Calu3 (cell line): ENCODE measurements at regions not wholly inside any gene's neighbourhood (a gene's known extent, or its start where the extent isn't known, plus 50 kb on each side); places are given as distances from the start of the nearest gene placed in this dataset.

Experiments
- BruUV-seq: library from RNA; stranded (reverse); fragments of 400-500 nt; replicated peaks from 2 replicates; lab custom pipeline; 2021; lab: Mats Ljungman, UMichigan
- CTCF ChIA-PET: fragments of 300-600 bp; sonication (Branson Sonifier 250); formaldehyde crosslinking; loops from one replicate; lab custom pipeline; 2022; ENCODE audit warnings: antibody characterized with exemption; lab: Charles Lee
- DNase-seq: peaks from one replicate; pipeline ENCODE4 v3.0.0; 2022
- H3K27ac Mint-ChIP-seq: one replicate; pipeline ENCODE4 v1.8.0; 2022; ENCODE audit warnings: mixed read lengths; ENCODE audit not compliant: unreplicated experiment
- H3K27me3 Mint-ChIP-seq: one replicate; pipeline ENCODE4 v1.8.0; 2022; ENCODE audit warnings: mixed read lengths; ENCODE audit not compliant: unreplicated experiment
- H3K36me3 Mint-ChIP-seq: one replicate; pipeline ENCODE4 v1.8.0; 2022; ENCODE audit warnings: mild to moderate bottlenecking, moderate library complexity, mixed read lengths; ENCODE audit not compliant: insufficient read depth, unreplicated experiment
- H3K4me1 Mint-ChIP-seq: one replicate; pipeline ENCODE4 v1.8.0; 2022; ENCODE audit warnings: mild to moderate bottlenecking, low read depth, mixed read lengths; ENCODE audit not compliant: unreplicated experiment
- H3K4me3 Mint-ChIP-seq: one replicate; pipeline ENCODE4 v1.8.0; 2022; ENCODE audit warnings: mild to moderate bottlenecking, low read depth, moderate library complexity, mixed read lengths; ENCODE audit not compliant: unreplicated experiment
- H3K9me3 Mint-ChIP-seq: one replicate; pipeline ENCODE4 v1.8.0; 2022; ENCODE audit warnings: low read depth, mixed read lengths; ENCODE audit not compliant: unreplicated experiment
- CTCF ChIP-seq: fragments of 200-600 bp; IDR thresholded peaks from one replicate; pipeline ENCODE4 v1.8.0; 2022; ENCODE audit warnings: antibody characterized with exemption; ENCODE audit not compliant: unreplicated experiment
- intact Hi-C: fragments of 100-400 bp; cut with micrococcal nuclease; formaldehyde crosslinking; loops from one replicate; pipeline ENCODE4 v1.10.0; 2022; ENCODE audit not compliant: unreplicated experiment

GRCh38 chr14:46369391-46369790 lies 282.2 kb downstream of the RPL10L start:
- intact Hi-C loops, result no loop called here
- Mint-ChIP-seq H3K9me3 (peaks cover 8% of the 10 kb centered on the region), H3K4me3 (no peak overlapping the region), H3K4me1 (no peaks in the 10 kb centered on the region), H3K27me3 (no peaks in the 10 kb centered on the region), H3K27ac (no peak overlapping the region), H3K36me3 (no peaks in the 10 kb centered on the region)
- CTCF ChIA-PET, result no interaction called here
- TF ChIP-seq CTCF, result no peak
- BruUV-seq, result no TSS peak
- DNase-seq, result no peak

GRCh38 chr14:46368275-46368674 lies 283.3 kb downstream of the RPL10L start:
- Mint-ChIP-seq H3K27me3 (no peaks in the 10 kb centered on the region), H3K27ac (no peak overlapping the region), H3K4me1 (no peaks in the 10 kb centered on the region), H3K4me3 (no peak overlapping the region), H3K9me3 (peaks cover 10% of the 10 kb centered on the region), H3K36me3 (no peaks in the 10 kb centered on the region)
- intact Hi-C loops, result no loop called here
- DNase-seq, result no peak
- TF ChIP-seq CTCF, result no peak
- no TSS peak for BruUV-seq
- CTCF ChIA-PET, result no interaction called here

- BruUV-seq, result no TSS peak
- intact Hi-C loops, result no loop called here
- no peaks in the 10 kb centered on the region for H3K27me3 Mint-ChIP-seq
- no peaks in the 10 kb centered on the region for H3K4me1 Mint-ChIP-seq
- CTCF ChIA-PET, result no interaction called here
- no peak for TF ChIP-seq CTCF
- no peak for DNase-seq
- no peak overlapping the region for H3K27ac Mint-ChIP-seq
- H3K4me3 Mint-ChIP-seq, result no peak overlapping the region
- no peaks in the 10 kb centered on the region for H3K36me3 Mint-ChIP-seq
- no peaks in the 10 kb centered on the region for H3K9me3 Mint-ChIP-seq
These were observed 298.7 kb downstream of the RPL10L start for GRCh38 chr14:46352844-46353243.

- BruUV-seq, result no TSS peak
- peak; percentile 45 for TF ChIP-seq CTCF
- Mint-ChIP-seq H3K4me3 (no peak overlapping the region), H3K36me3 (no peaks in the 10 kb centered on the region), H3K27ac (no peak overlapping the region), H3K9me3 (no peaks in the 10 kb centered on the region), H3K27me3 (no peaks in the 10 kb centered on the region), H3K4me1 (no peaks in the 10 kb centered on the region)
- peak; percentile 4 for DNase-seq
- CTCF ChIA-PET, result no interaction called here
- intact Hi-C loops, result loop anchor here (1.0 to 10.0 kb wide), 3 partner anchors 94 to 918 kb away; no protein-coding TSS in a partner anchor
These were observed 307.1 kb downstream of the RPL10L start for GRCh38 chr14:46344327-46344937.
